ENCODE measurements at regions not wholly inside any gene's neighbourhood (a gene's known extent, or its start where the extent isn't known, plus 50 kb on each side); places are given as distances from the start of the nearest gene placed in this dataset.

GRCh38 chr2:63785096-63785495, 56.6 kb upstream of the UGP2 start:
- DNase-seq = no peak

- no peak for DNase-seq
Measured at GRCh38 chr2:63786471-63786870, 55.2 kb upstream of the UGP2 start.

- no peak for DNase-seq
Measured at GRCh38 chr2:63788071-63788470, 53.6 kb upstream of the UGP2 start.

GRCh38 chr2:63789338-63790020, 52.2 kb upstream of the UGP2 start:
- DNase-seq = peak; percentile 61

GRCh38 chr2:63790491-63790890, 51.2 kb upstream of the UGP2 start:
- DNase-seq = no peak

- no peak for DNase-seq
Measured at GRCh38 chr2:63790906-63791305, 50.8 kb upstream of the UGP2 start.

GRCh38 chr2:63791387-63791786, 50.3 kb upstream of the UGP2 start:
- DNase-seq = no peak
